HEK293 (cell line): ENCODE measurements at regions not wholly inside any gene's neighbourhood (a gene's known extent, or its start where the extent isn't known, plus 50 kb on each side); places are given as distances from the start of the nearest gene placed in this dataset.

Experiments
- BCL11A ChIP-seq: fragments of 450-650 bp; formaldehyde crosslinking; IDR thresholded peaks from 2 replicates; pipeline ENCODE4 v1.5.1; 2016; ENCODE audit warnings: low read depth, missing biosample characterization, missing genetic modification characterization
- GLIS2 ChIP-seq: fragments of 450-650 bp; formaldehyde crosslinking; IDR thresholded peaks from 2 replicates; pipeline ENCODE4 v1.5.1; 2016; ENCODE audit warnings: missing biosample characterization, missing genetic modification characterization
- KLF16 ChIP-seq: fragments of 450-650 bp; formaldehyde crosslinking; IDR thresholded peaks from 2 replicates; pipeline ENCODE4 v1.5.1; 2017; ENCODE audit warnings: missing biosample characterization, missing genetic modification characterization
- SCRT1 ChIP-seq: fragments of 450-650 bp; formaldehyde crosslinking; IDR thresholded peaks from 2 replicates; pipeline ENCODE4 v1.5.1; 2016; ENCODE audit warnings: missing biosample characterization, missing genetic modification characterization, borderline replicate concordance
- SP3 ChIP-seq: fragments of 450-650 bp; formaldehyde crosslinking; IDR thresholded peaks from 2 replicates; pipeline ENCODE4 v1.5.1; 2016; ENCODE audit warnings: missing biosample characterization, missing genetic modification characterization
- TCF7L2 ChIP-seq: IDR thresholded peaks from 2 replicates; pipeline ENCODE4 v1.6.1; 2011; ENCODE audit warnings: low read depth, mild to moderate bottlenecking, inconsistent platforms, low read length, moderate library complexity, borderline replicate concordance
- ZBTB1 ChIP-seq: fragments of 450-650 bp; formaldehyde crosslinking; IDR thresholded peaks from 2 replicates; pipeline ENCODE4 v1.5.1; 2016; ENCODE audit warnings: missing biosample characterization, missing genetic modification characterization
- ZBTB20 ChIP-seq: fragments of 450-650 bp; formaldehyde crosslinking; IDR thresholded peaks from 2 replicates; pipeline ENCODE4 v1.5.1; 2016; ENCODE audit warnings: missing biosample characterization, missing genetic modification characterization
- ZEB2 ChIP-seq: fragments of 450-650 bp; formaldehyde crosslinking; IDR thresholded peaks from 2 replicates; pipeline ENCODE4 v1.5.1; 2016; ENCODE audit warnings: missing biosample characterization, missing genetic modification characterization
- ZNF140 ChIP-seq: fragments of 450-650 bp; formaldehyde crosslinking; IDR thresholded peaks from 2 replicates; pipeline ENCODE4 v1.5.1; 2016; ENCODE audit warnings: missing biosample characterization, missing genetic modification characterization
- ZNF335 ChIP-seq: fragments of 450-650 bp; formaldehyde crosslinking; conservative IDR thresholded peaks from 2 replicates; pipeline ENCODE4 v1.5.1; 2016; ENCODE audit warnings: missing biosample characterization, missing genetic modification characterization
- ZNF341 ChIP-seq: fragments of 450-650 bp; formaldehyde crosslinking; IDR thresholded peaks from 2 replicates; pipeline ENCODE4; 2016; ENCODE audit warnings: low read depth, missing biosample characterization, missing genetic modification characterization
- ZNF350 ChIP-seq: fragments of 450-650 bp; formaldehyde crosslinking; IDR thresholded peaks from 2 replicates; pipeline ENCODE4 v1.5.0; 2017; ENCODE audit warnings: missing biosample characterization, mild to moderate bottlenecking, missing genetic modification characterization
- ZNF558 ChIP-seq: fragments of 450-650 bp; formaldehyde crosslinking; IDR thresholded peaks from 2 replicates; pipeline ENCODE4 v1.5.1; 2016; ENCODE audit warnings: missing biosample characterization, missing genetic modification characterization
- ZNF561 ChIP-seq: fragments of 450-650 bp; IDR thresholded peaks from 2 replicates; pipeline ENCODE4 v1.5.1; 2018; ENCODE audit warnings: missing biosample characterization, missing genetic modification characterization, borderline replicate concordance
- ZNF596 ChIP-seq: fragments of 450-650 bp; IDR thresholded peaks from 2 replicates; pipeline ENCODE4 v1.5.0; 2018; ENCODE audit warnings: missing biosample characterization, mild to moderate bottlenecking, missing genetic modification characterization, moderate library complexity
- ZNF677 ChIP-seq: fragments of 450-650 bp; IDR thresholded peaks from 2 replicates; pipeline ENCODE4 v1.5.0; 2018; ENCODE audit warnings: missing biosample characterization, mild to moderate bottlenecking, missing genetic modification characterization, moderate library complexity
- ZNF791 ChIP-seq: fragments of 450-650 bp; formaldehyde crosslinking; IDR thresholded peaks from 2 replicates; pipeline ENCODE4 v1.5.1; 2016; ENCODE audit warnings: missing biosample characterization, missing genetic modification characterization
- ZNF792 ChIP-seq: fragments of 450-650 bp; formaldehyde crosslinking; IDR thresholded peaks from 2 replicates; pipeline ENCODE4 v1.5.1; 2016; ENCODE audit warnings: missing biosample characterization, missing genetic modification characterization
- ZNF843 ChIP-seq: fragments of 450-650 bp; formaldehyde crosslinking; IDR thresholded peaks from 2 replicates; pipeline ENCODE4 v1.5.1; 2016; ENCODE audit warnings: missing biosample characterization, missing genetic modification characterization
- ZSCAN16 ChIP-seq: fragments of 450-650 bp; formaldehyde crosslinking; IDR thresholded peaks from 2 replicates; pipeline ENCODE4 v1.5.1; 2016; ENCODE audit warnings: missing biosample characterization, missing genetic modification characterization
- ZSCAN30 ChIP-seq: fragments of 450-650 bp; IDR thresholded peaks from 2 replicates; pipeline ENCODE4 v1.5.1; 2018; ENCODE audit warnings: missing biosample characterization, mild to moderate bottlenecking, missing genetic modification characterization, moderate library complexity
- TF ChIP-seq, protein P1 (sequence below): fragments of 450-650 bp; formaldehyde crosslinking; optimal IDR thresholded peaks from 2 replicates; pipeline ENCODE3; 2016; ENCODE audit warnings: missing biosample characterization, mild to moderate bottlenecking, missing genetic modification characterization
- TF ChIP-seq, protein P2 (sequence below): fragments of 450-650 bp; formaldehyde crosslinking; IDR thresholded peaks from 2 replicates; pipeline ENCODE4 v1.5.1; 2016; ENCODE audit warnings: missing biosample characterization, missing genetic modification characterization
- TF ChIP-seq, protein P3 (sequence below): fragments of 450-650 bp; formaldehyde crosslinking; IDR thresholded peaks from 2 replicates; pipeline ENCODE4 v1.5.1; 2016; ENCODE audit warnings: missing biosample characterization, missing genetic modification characterization
- TF ChIP-seq, protein P4 (sequence below): fragments of 450-650 bp; formaldehyde crosslinking; IDR thresholded peaks from 2 replicates; pipeline ENCODE4 v1.5.1; 2016; ENCODE audit warnings: missing biosample characterization, missing genetic modification characterization
- TF ChIP-seq, protein P5 (sequence below): IDR thresholded peaks from 2 replicates; pipeline ENCODE4 v1.6.1; 2011; ENCODE audit warnings: mild to moderate bottlenecking, low read depth, low read length, borderline replicate concordance
- TF ChIP-seq, protein P6 (sequence below): fragments of 450-650 bp; formaldehyde crosslinking; IDR thresholded peaks from 2 replicates; pipeline ENCODE4 v1.5.1; 2016; ENCODE audit warnings: missing biosample characterization, missing genetic modification characterization
- TF ChIP-seq, protein P7 (sequence below): fragments of 450-650 bp; formaldehyde crosslinking; IDR thresholded peaks from 2 replicates; pipeline ENCODE4 v1.5.1; 2016; ENCODE audit warnings: missing biosample characterization, missing genetic modification characterization

DNA sequence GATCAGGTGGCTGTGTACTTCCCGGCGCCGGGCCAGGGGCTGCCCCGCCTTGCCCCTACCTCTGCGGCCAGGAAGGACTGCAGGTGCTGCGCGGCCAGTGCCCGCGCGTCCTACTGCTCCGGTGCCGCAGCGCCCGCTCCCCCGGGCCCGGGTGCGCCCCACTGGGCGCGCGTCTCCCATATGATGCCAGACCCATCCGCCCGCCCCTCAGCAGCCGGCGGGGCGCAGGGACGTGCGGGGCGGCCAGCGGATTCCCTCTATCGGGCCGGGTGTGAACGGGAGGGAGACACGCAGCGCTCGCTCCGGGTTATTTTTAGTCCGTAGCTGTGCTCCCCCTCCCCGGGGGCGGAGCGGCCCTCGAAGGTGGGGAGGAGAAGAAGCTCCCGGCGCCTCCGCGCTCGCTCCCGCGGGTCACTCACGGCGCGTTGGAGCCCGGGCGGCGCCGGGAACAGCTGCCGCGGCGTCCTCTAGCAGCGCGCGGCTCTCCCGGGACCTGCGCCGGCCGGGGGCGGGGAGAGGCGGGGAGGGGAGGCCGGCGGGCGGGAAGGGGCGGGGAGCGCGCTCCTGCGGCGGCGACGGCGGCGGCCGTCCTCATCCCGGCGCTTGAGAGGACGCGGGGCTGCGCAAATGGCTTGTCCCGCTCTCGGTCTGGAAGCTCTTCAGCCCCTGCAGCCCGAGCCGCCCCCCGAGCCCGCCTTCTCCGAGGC is 103.6 kb downstream of the UCHL1 start (continued):
- TF ChIP-seq, protein P1, sequence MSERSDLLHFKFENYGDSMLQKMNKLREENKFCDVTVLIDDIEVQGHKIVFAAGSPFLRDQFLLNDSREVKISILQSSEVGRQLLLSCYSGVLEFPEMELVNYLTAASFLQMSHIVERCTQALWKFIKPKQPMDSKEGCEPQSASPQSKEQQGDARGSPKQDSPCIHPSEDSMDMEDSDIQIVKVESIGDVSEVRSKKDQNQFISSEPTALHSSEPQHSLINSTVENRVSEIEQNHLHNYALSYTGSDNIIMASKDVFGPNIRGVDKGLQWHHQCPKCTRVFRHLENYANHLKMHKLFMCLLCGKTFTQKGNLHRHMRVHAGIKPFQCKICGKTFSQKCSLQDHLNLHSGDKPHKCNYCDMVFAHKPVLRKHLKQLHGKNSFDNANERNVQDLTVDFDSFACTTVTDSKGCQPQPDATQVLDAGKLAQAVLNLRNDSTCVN (tag by site-specific recombination) = peak; percentile 83
- TF ChIP-seq ZNF792 (tag by site-specific recombination) (no peak), ZNF335 (0 out of 2 replicates have a peak, but pooled peaks have one; percentile 37), ZEB2 (tag by site-specific recombination) (no peak), ZNF341 (tag by site-specific recombination) (peak; percentile 88), ZNF843 (tag by site-specific recombination) (no peak), SP3 (tag by site-specific recombination) (peak; percentile 35; the same call in 1 of the 2 replicates), ZSCAN30 (no peak; the same call in 1 of the 2 replicates), ZSCAN16 (tag by site-specific recombination) (no peak), ZBTB20 (tag by site-specific recombination) (0 out of 2 replicates have a peak, but pooled peaks have one; percentile 40), ZNF677 (0 out of 2 replicates have a peak, but pooled peaks have one; percentile 22), ZNF558 (tag by site-specific recombination) (no peak), ZNF791 (tag by site-specific recombination) (no peak), ZNF140 (tag by site-specific recombination) (no peak), GLIS2 (peak; percentile 35; the same call in 1 of the 2 replicates), ZNF561 (peak; percentile 67), ZNF350 (tag by site-specific recombination) (no peak), KLF16 (tag by site-specific recombination) (no peak), ZBTB1 (tag by site-specific recombination) (no peak), TCF7L2 (no peak), SCRT1 (tag by site-specific recombination) (no peak), ZNF596 (tag by site-specific recombination) (no peak), BCL11A (tag by site-specific recombination) (no peak)
- TF ChIP-seq, protein P2, sequence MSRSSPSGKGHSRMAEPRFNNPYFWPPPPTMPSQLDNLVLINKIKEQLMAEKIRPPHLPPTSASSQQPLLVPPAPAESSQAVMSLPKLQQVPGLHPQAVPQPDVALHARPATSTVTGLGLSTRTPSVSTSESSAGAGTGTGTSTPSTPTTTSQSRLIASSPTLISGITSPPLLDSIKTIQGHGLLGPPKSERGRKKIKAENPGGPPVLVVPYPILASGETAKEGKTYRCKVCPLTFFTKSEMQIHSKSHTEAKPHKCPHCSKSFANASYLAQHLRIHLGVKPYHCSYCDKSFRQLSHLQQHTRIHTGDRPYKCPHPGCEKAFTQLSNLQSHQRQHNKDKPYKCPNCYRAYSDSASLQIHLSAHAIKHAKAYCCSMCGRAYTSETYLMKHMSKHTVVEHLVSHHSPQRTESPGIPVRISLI (tag by site-specific recombination) = no peak
- TF ChIP-seq, protein P3, sequence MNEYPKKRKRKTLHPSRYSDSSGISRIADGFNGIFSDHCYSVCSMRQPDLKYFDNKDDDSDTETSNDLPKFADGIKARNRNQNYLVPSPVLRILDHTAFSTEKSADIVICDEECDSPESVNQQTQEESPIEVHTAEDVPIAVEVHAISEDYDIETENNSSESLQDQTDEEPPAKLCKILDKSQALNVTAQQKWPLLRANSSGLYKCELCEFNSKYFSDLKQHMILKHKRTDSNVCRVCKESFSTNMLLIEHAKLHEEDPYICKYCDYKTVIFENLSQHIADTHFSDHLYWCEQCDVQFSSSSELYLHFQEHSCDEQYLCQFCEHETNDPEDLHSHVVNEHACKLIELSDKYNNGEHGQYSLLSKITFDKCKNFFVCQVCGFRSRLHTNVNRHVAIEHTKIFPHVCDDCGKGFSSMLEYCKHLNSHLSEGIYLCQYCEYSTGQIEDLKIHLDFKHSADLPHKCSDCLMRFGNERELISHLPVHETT (tag by site-specific recombination) = no peak
- TF ChIP-seq, protein P4, sequence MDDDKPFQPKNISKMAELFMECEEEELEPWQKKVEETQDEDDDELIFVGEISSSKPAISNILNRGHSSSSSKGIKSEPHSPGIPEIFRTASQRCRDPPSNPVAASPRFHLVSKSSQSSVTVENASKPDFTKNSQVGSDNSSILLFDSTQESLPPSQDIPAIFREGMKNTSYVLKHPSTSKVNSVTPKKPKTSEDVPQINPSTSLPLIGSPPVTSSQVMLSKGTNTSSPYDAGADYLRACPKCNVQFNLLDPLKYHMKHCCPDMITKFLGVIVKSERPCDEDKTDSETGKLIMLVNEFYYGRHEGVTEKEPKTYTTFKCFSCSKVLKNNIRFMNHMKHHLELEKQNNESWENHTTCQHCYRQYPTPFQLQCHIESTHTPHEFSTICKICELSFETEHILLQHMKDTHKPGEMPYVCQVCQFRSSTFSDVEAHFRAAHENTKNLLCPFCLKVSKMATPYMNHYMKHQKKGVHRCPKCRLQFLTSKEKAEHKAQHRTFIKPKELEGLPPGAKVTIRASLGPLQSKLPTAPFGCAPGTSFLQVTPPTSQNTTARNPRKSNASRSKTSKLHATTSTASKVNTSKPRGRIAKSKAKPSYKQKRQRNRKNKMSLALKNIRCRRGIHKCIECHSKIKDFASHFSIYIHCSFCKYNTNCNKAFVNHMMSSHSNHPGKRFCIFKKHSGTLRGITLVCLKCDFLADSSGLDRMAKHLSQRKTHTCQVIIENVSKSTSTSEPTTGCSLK (tag by site-specific recombination) = no peak
- TF ChIP-seq, protein P5, sequence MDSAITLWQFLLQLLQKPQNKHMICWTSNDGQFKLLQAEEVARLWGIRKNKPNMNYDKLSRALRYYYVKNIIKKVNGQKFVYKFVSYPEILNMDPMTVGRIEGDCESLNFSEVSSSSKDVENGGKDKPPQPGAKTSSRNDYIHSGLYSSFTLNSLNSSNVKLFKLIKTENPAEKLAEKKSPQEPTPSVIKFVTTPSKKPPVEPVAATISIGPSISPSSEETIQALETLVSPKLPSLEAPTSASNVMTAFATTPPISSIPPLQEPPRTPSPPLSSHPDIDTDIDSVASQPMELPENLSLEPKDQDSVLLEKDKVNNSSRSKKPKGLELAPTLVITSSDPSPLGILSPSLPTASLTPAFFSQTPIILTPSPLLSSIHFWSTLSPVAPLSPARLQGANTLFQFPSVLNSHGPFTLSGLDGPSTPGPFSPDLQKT = no peak
- TF ChIP-seq, protein P6, sequence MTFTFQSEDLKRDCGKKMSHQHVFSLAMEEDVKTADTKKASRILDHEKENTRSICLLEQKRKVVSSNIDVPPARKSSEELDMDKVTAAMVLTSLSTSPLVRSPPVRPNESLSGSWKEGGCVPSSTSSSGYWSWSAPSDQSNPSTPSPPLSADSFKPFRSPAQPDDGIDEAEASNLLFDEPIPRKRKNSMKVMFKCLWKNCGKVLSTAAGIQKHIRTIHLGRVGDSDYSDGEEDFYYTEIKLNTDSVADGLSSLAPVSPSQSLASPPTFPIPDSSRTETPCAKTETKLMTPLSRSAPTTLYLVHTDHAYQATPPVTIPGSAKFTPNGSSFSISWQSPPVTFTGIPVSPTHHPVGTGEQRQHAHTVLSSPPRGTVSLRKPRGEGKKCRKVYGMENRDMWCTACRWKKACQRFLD (tag by site-specific recombination) = no peak
- TF ChIP-seq, protein P7, sequence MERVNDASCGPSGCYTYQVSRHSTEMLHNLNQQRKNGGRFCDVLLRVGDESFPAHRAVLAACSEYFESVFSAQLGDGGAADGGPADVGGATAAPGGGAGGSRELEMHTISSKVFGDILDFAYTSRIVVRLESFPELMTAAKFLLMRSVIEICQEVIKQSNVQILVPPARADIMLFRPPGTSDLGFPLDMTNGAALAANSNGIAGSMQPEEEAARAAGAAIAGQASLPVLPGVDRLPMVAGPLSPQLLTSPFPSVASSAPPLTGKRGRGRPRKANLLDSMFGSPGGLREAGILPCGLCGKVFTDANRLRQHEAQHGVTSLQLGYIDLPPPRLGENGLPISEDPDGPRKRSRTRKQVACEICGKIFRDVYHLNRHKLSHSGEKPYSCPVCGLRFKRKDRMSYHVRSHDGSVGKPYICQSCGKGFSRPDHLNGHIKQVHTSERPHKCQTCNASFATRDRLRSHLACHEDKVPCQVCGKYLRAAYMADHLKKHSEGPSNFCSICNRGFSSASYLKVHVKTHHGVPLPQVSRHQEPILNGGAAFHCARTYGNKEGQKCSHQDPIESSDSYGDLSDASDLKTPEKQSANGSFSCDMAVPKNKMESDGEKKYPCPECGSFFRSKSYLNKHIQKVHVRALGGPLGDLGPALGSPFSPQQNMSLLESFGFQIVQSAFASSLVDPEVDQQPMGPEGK (tag by site-specific recombination) = no peak
